AG04450 (cell line): ENCODE measurements at regions not wholly inside any gene's neighbourhood (a gene's known extent, or its start where the extent isn't known, plus 50 kb on each side); places are given as distances from the start of the nearest gene placed in this dataset.

Experiments used
- CTCF ChIA-PET: fragments of 300-600, 350-600 bp; formaldehyde crosslinking; extraction: SDS; loops from one replicate; lab custom pipeline; 2022; ENCODE audit warnings: antibody characterized with exemption, inconsistent platforms; lab: Charles Lee
- POLR2A ChIA-PET: fragments of 350-600 bp; formaldehyde crosslinking; extraction: SDS; loops from one replicate; lab custom pipeline; 2021; ENCODE audit warnings: antibody characterized with exemption, inconsistent platforms; lab: Yijun Ruan, JAX
- DNase-seq: peaks from one replicate; pipeline ENCODE4 v3.0.0-alpha.2; 2011; ENCODE audit warnings: low read depth, low spot score
- H3K27ac ChIP-seq: one replicate; pipeline ENCODE4 v1.5.1; 2012; ENCODE audit warnings: low read depth, low read length, control low read depth
- H3K27me3 ChIP-seq: one replicate; pipeline ENCODE4 v1.6.0; 2012; ENCODE audit warnings: low read length; ENCODE audit not compliant: control insufficient read depth, insufficient read depth
- H3K4me3 ChIP-seq: 2 replicates; pipeline ENCODE4 v1.5.1; 2011; ENCODE audit warnings: mild to moderate bottlenecking, low read depth, low read length, control low read depth
- H3K9me3 ChIP-seq: 2 replicates; pipeline ENCODE4 v1.5.1; 2012; ENCODE audit warnings: low read length; ENCODE audit not compliant: control insufficient read depth, insufficient read depth
- TF ChIP-seq, protein P1 (sequence below): IDR thresholded peaks from 2 replicates; pipeline ENCODE4 v1.5.1; 2011; ENCODE audit warnings: low read depth, low read length, control low read depth, inconsistent platforms

GRCh38 chr9:82333671-82334070 is 345.1 kb downstream of the SPATA31D1 start:
- Histone ChIP-seq H3K9me3 (no peaks in the 10 kb centered on the region), H3K27ac (no peak overlapping the region), H3K27me3 (no peaks in the 10 kb centered on the region), H3K4me3 (no peak overlapping the region)
- ChIA-PET CTCF (interaction anchor here (1.0 kb wide), 1 partner anchor 273 kb away, joined by 3 read pairs; no protein-coding TSS in a partner anchor), POLR2A (no interaction called here)
- TF ChIP-seq, protein P1, sequence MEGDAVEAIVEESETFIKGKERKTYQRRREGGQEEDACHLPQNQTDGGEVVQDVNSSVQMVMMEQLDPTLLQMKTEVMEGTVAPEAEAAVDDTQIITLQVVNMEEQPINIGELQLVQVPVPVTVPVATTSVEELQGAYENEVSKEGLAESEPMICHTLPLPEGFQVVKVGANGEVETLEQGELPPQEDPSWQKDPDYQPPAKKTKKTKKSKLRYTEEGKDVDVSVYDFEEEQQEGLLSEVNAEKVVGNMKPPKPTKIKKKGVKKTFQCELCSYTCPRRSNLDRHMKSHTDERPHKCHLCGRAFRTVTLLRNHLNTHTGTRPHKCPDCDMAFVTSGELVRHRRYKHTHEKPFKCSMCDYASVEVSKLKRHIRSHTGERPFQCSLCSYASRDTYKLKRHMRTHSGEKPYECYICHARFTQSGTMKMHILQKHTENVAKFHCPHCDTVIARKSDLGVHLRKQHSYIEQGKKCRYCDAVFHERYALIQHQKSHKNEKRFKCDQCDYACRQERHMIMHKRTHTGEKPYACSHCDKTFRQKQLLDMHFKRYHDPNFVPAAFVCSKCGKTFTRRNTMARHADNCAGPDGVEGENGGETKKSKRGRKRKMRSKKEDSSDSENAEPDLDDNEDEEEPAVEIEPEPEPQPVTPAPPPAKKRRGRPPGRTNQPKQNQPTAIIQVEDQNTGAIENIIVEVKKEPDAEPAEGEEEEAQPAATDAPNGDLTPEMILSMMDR, result no peak
- DNase-seq, result no peak

DNA sequence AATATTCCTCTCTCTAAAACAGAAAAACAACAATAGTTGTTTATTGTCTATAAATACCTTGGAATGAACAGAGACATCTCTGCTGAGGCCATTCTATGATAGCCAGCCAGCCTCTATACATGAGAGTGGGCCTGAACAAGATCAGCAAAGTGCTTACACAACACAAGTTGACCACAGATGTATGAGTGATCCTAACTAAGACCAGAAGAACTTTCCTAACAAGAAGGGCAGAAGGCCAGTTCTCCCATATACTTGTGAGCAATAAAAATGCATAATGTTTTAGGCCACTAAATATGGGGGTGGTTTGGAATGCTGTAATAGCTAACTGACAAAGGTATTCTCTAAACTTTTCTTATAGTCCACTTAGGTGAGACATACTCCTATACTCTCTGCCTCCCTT is 345.7 kb downstream of the SPATA31D1 start:
- POLR2A ChIA-PET, result no interaction called here
- no peak overlapping the region for H3K27ac ChIP-seq
- no peaks in the 10 kb centered on the region for H3K9me3 ChIP-seq
- CTCF ChIA-PET, result interaction anchor here (0.6 to 1.0 kb wide), 2 partner anchors 187 to 273 kb away, joined by 3 read pairs; no protein-coding TSS in a partner anchor
- no peak overlapping the region for H3K4me3 ChIP-seq
- H3K27me3 ChIP-seq, result no peaks in the 10 kb centered on the region
- TF ChIP-seq, protein P1, result no peak
- DNase-seq, result no peak

DNA sequence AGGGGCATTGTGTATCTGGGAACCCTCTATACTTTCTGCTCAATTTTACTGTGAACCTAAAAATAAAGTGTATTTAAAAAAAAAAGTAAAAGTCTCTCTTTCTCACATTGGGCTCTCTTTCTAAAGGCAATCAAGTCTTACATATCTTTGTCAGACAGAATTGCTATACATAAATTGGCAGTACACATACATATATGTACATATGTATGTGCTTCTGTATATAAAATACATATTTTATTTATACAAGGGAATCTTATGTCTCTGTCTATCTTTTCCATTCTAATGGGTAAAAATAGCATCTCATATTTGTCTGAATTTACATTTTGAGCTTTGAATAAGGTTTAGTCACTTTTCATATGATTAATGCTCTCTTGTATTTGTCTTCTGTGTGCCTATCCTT is 348.8 kb downstream of the SPATA31D1 start:
- ChIA-PET POLR2A (no interaction called here), CTCF (interaction anchor here (1.0 kb wide), 1 partner anchor 270 kb away, joined by 3 read pairs; no protein-coding TSS in a partner anchor)
- TF ChIP-seq, protein P1, result no peak
- Histone ChIP-seq H3K4me3 (no peak overlapping the region), H3K27me3 (no peaks in the 10 kb centered on the region), H3K9me3 (no peaks in the 10 kb centered on the region), H3K27ac (no peak overlapping the region)
- no peak for DNase-seq

DNA sequence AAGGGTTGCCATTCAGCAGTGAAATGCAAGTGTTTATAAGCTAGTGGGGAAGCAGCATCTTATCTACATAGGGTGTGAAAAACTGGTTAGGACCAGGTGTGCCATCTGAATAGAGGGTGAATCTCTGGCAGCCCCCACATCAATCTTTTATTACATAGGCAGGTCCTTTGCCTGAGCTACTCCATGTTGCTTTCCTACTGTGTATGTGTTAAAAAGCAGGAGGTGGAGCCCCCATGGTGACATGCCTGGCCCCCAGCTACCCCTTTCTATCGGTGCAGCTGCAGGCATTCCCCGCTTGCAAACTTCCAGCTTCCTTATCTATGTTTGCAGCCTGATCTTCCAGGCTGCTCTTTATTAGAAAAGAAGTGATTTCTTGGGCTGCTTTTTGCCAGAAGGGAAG is 353.5 kb downstream of the SPATA31D1 start:
- peaks cover 12% of the 10 kb centered on the region for H3K9me3 ChIP-seq
- CTCF ChIA-PET, result interaction anchor here (0.6 kb wide), 2 partner anchors 21 to 44 kb away, joined by 3 read pairs; no protein-coding TSS in a partner anchor
- POLR2A ChIA-PET, result interaction anchor here (0.6 kb wide), 1 partner anchor 485 kb away, joined by 6 read pairs; no protein-coding TSS in a partner anchor
- no peak overlapping the region for H3K4me3 ChIP-seq
- H3K27ac ChIP-seq, result no peak overlapping the region
- DNase-seq, result no peak
- no peaks in the 10 kb centered on the region for H3K27me3 ChIP-seq
- TF ChIP-seq, protein P1, result no peak

GRCh38 chr9:82346040-82346439 is 357.5 kb downstream of the SPATA31D1 start:
- no peak for DNase-seq
- TF ChIP-seq, protein P1, result no peak
- Histone ChIP-seq H3K9me3 (peaks cover 12% of the 10 kb centered on the region), H3K4me3 (no peak overlapping the region), H3K27me3 (no peaks in the 10 kb centered on the region), H3K27ac (no peak overlapping the region)
- POLR2A ChIA-PET, result no interaction called here
- CTCF ChIA-PET, result no interaction called here
